BE2C (cell line): ENCODE measurements at regions not wholly inside any gene's neighbourhood (a gene's known extent, or its start where the extent isn't known, plus 50 kb on each side); places are given as distances from the start of the nearest gene placed in this dataset.

Experiments used
- DNase-seq: peaks from one replicate; pipeline ENCODE4 v3.0.0-alpha.2; 2020
- H3K27me3 ChIP-seq: fragments of 250-450 bp; sonication (Bioruptor Pico); 2 replicates; pipeline ENCODE4 v1.5.1; 2020; ENCODE audit warnings: mild to moderate bottlenecking
- H3K36me3 ChIP-seq: fragments of 250-450 bp; sonication (Bioruptor Pico); 2 replicates; pipeline ENCODE4 v1.5.1; 2020; ENCODE audit warnings: mild to moderate bottlenecking
- H3K4me1 ChIP-seq: fragments of 250-450 bp; sonication (Bioruptor Pico); 2 replicates; pipeline ENCODE4 v1.5.1; 2020
- H3K4me3 ChIP-seq: 2 replicates; pipeline ENCODE4 v1.5.1; 2011; ENCODE audit warnings: low read depth, low read length
- H3K9me3 ChIP-seq: fragments of 250-450 bp; sonication (Bioruptor Pico); 2 replicates; pipeline ENCODE4 v1.5.1; 2020
- CTCF ChIP-seq: IDR thresholded peaks from 2 replicates; pipeline ENCODE4 v1.5.1; 2012; ENCODE audit warnings: mild to moderate bottlenecking, low read depth, low read length

GRCh38 chr22:49317369-49317768 lies 510.3 kb downstream of the BRD1 start:
- no peaks in the 10 kb centered on the region for H3K4me1 ChIP-seq
- no peaks in the 10 kb centered on the region for H3K36me3 ChIP-seq
- H3K4me3 ChIP-seq = no peak overlapping the region
- no peak for DNase-seq
- no peaks in the 10 kb centered on the region for H3K9me3 ChIP-seq
- TF ChIP-seq CTCF = no peak
- H3K27me3 ChIP-seq = peaks cover 4% of the 10 kb centered on the region; the same call in 1 of the 2 replicates

GRCh38 chr22:49312601-49313000 lies 515.1 kb downstream of the BRD1 start:
- Histone ChIP-seq H3K9me3 (no peaks in the 10 kb centered on the region), H3K4me1 (no peaks in the 10 kb centered on the region), H3K36me3 (no peaks in the 10 kb centered on the region), H3K4me3 (no peak overlapping the region), H3K27me3 (no peaks in the 10 kb centered on the region)
- DNase-seq = no peak
- no peak for TF ChIP-seq CTCF

GRCh38 chr22:49310354-49310753 lies 517.3 kb downstream of the BRD1 start:
- TF ChIP-seq CTCF = no peak
- Histone ChIP-seq H3K36me3 (no peaks in the 10 kb centered on the region), H3K4me3 (no peak overlapping the region), H3K4me1 (no peaks in the 10 kb centered on the region), H3K27me3 (no peaks in the 10 kb centered on the region), H3K9me3 (peaks cover 3% of the 10 kb centered on the region; the same call in 1 of the 2 replicates)
- no peak for DNase-seq

GRCh38 chr22:49308300-49308699 lies 519.4 kb downstream of the BRD1 start:
- DNase-seq = no peak
- no peaks in the 10 kb centered on the region for H3K36me3 ChIP-seq
- H3K4me1 ChIP-seq = no peaks in the 10 kb centered on the region
- no peaks in the 10 kb centered on the region for H3K27me3 ChIP-seq
- H3K4me3 ChIP-seq = no peak overlapping the region
- no peak for TF ChIP-seq CTCF
- H3K9me3 ChIP-seq = peaks cover 8% of the 10 kb centered on the region; the same call in 1 of the 2 replicates

- H3K9me3 ChIP-seq = peaks cover 8% of the 10 kb centered on the region; the same call in 1 of the 2 replicates
- no peaks in the 10 kb centered on the region for H3K27me3 ChIP-seq
- no peaks in the 10 kb centered on the region for H3K36me3 ChIP-seq
- no peak for TF ChIP-seq CTCF
- H3K4me3 ChIP-seq = no peak overlapping the region
- no peaks in the 10 kb centered on the region for H3K4me1 ChIP-seq
- no peak for DNase-seq
Observed at GRCh38 chr22:49307870-49308269, 519.8 kb downstream of the BRD1 start.

- Histone ChIP-seq H3K36me3 (no peaks in the 10 kb centered on the region), H3K4me3 (no peak overlapping the region), H3K27me3 (no peaks in the 10 kb centered on the region), H3K9me3 (peaks cover 8% of the 10 kb centered on the region; the same call in 1 of the 2 replicates), H3K4me1 (no peaks in the 10 kb centered on the region)
- TF ChIP-seq CTCF = no peak
- DNase-seq = no peak
Observed at GRCh38 chr22:49307481-49307830, 520.2 kb downstream of the BRD1 start.
